ENCODE measurements at regions not wholly inside any gene's neighbourhood (a gene's known extent, or its start where the extent isn't known, plus 50 kb on each side); places are given as distances from the start of the nearest gene placed in this dataset.

- Histone ChIP-seq H3K27ac (no peak overlapping the region), H3K4me3 (ENCODE audit: low read depth, low read length) (no peak overlapping the region), H3K36me3 (replicated peaks) (no peaks in the 10 kb centered on the region), H3K27me3 (replicated peaks) (no peaks in the 10 kb centered on the region)
- in situ Hi-C loops (cut with HindIII; ENCODE audit: low pct_ligation_motif_present, low sequenced_read_pairs), result no loop called here
- DNase-seq, result no peak
- TF ChIP-seq CTCF (IDR thresholded peaks at IDR 0.05; ENCODE audit: low read depth, low read length, missing control alignments), result no peak
Measured at GRCh38 chr21:16426936-16427335, 697.2 kb downstream of the USP25 start.

- no peak overlapping the region for H3K27ac ChIP-seq
- H3K4me3 ChIP-seq (ENCODE audit: low read depth, low read length), result no peak overlapping the region
- DNase-seq, result no peak
- no peaks in the 10 kb centered on the region for H3K27me3 ChIP-seq (replicated peaks)
- no peak for TF ChIP-seq CTCF (IDR thresholded peaks at IDR 0.05; ENCODE audit: low read depth, low read length, missing control alignments)
- in situ Hi-C loops (cut with HindIII; ENCODE audit: low pct_ligation_motif_present, low sequenced_read_pairs), result no loop called here
- H3K36me3 ChIP-seq (replicated peaks), result no peaks in the 10 kb centered on the region
Measured at GRCh38 chr21:16427587-16428087, 697.9 kb downstream of the USP25 start.

- TF ChIP-seq CTCF (IDR thresholded peaks at IDR 0.05; ENCODE audit: low read depth, low read length, missing control alignments), result no peak
- Histone ChIP-seq H3K36me3 (replicated peaks) (no peaks in the 10 kb centered on the region), H3K27me3 (replicated peaks) (no peaks in the 10 kb centered on the region), H3K4me3 (ENCODE audit: low read depth, low read length) (no peak overlapping the region), H3K27ac (no peak overlapping the region)
- in situ Hi-C loops (cut with HindIII; ENCODE audit: low pct_ligation_motif_present, low sequenced_read_pairs), result no loop called here
- DNase-seq, result no peak
Measured at GRCh38 chr21:16437586-16437985, 707.8 kb downstream of the USP25 start.

- Histone ChIP-seq H3K27ac (no peak overlapping the region), H3K36me3 (replicated peaks) (no peaks in the 10 kb centered on the region), H3K27me3 (replicated peaks) (no peaks in the 10 kb centered on the region), H3K4me3 (ENCODE audit: low read depth, low read length) (no peak overlapping the region)
- TF ChIP-seq CTCF (IDR thresholded peaks at IDR 0.05; ENCODE audit: low read depth, low read length, missing control alignments), result no peak
- in situ Hi-C loops (cut with HindIII; ENCODE audit: low pct_ligation_motif_present, low sequenced_read_pairs), result no loop called here
- no peak for DNase-seq
Measured at GRCh38 chr21:16438761-16439160, 709.0 kb downstream of the USP25 start.

GRCh38 chr21:16441789-16442188, 712.0 kb downstream of the USP25 start:
- no peak for TF ChIP-seq CTCF (IDR thresholded peaks at IDR 0.05; ENCODE audit: low read depth, low read length, missing control alignments)
- no peaks in the 10 kb centered on the region for H3K36me3 ChIP-seq (replicated peaks)
- H3K27ac ChIP-seq, result no peak overlapping the region
- H3K27me3 ChIP-seq (replicated peaks), result no peaks in the 10 kb centered on the region
- in situ Hi-C loops (cut with HindIII; ENCODE audit: low pct_ligation_motif_present, low sequenced_read_pairs), result no loop called here
- DNase-seq, result no peak
- H3K4me3 ChIP-seq (ENCODE audit: low read depth, low read length), result no peak overlapping the region

- in situ Hi-C loops (cut with HindIII; ENCODE audit: low pct_ligation_motif_present, low sequenced_read_pairs), result no loop called here
- H3K4me3 ChIP-seq (ENCODE audit: low read depth, low read length), result no peak overlapping the region
- H3K36me3 ChIP-seq (replicated peaks), result no peaks in the 10 kb centered on the region
- TF ChIP-seq CTCF (IDR thresholded peaks at IDR 0.05; ENCODE audit: low read depth, low read length, missing control alignments), result peak; percentile 33
- DNase-seq, result no peak
- no peaks in the 10 kb centered on the region for H3K27me3 ChIP-seq (replicated peaks)
- H3K27ac ChIP-seq, result no peak overlapping the region
Measured at GRCh38 chr21:16454399-16454798, 724.6 kb downstream of the USP25 start.
